WTC11 (cell line): ENCODE measurements at regions not wholly inside any gene's neighbourhood (a gene's known extent, or its start where the extent isn't known, plus 50 kb on each side); places are given as distances from the start of the nearest gene placed in this dataset.

Experiments
- ATAC-seq: fragments of 200-7000 bp; cut with Tn5 transposase; 2 replicates; pipeline ENCODE4 v1.10.0; 2021; ENCODE audit warnings: mild to moderate bottlenecking, moderate library complexity
- CTCF ChIA-PET: fragments of 300-600 bp; sonication (Branson Sonifier 250); formaldehyde crosslinking; loops from one replicate; lab custom pipeline; 2021; ENCODE audit warnings: antibody characterized with exemption; lab: Charles Lee
- POLR2A ChIA-PET: fragments of 350-600 bp; sonication (Branson Sonifier 250); formaldehyde crosslinking; loops from one replicate; lab custom pipeline; 2021; ENCODE audit warnings: antibody characterized with exemption; lab: Charles Lee
- DNase-seq: peaks from one replicate; pipeline ENCODE4 v3.0.0; 2021; ENCODE audit warnings: low spot score
- H3K27ac Mint-ChIP-seq: 2 replicates; pipeline ENCODE4 v1.8.0; 2021; ENCODE audit warnings: mixed read lengths
- H3K27me3 Mint-ChIP-seq: 2 replicates; pipeline ENCODE4 v1.8.0; 2021; ENCODE audit warnings: low read depth, mild to moderate bottlenecking, moderate library complexity, mixed read lengths
- H3K36me3 Mint-ChIP-seq: 2 replicates; pipeline ENCODE4 v1.8.0; 2021; ENCODE audit warnings: mixed read lengths
- H3K4me1 Mint-ChIP-seq: 2 replicates; pipeline ENCODE4 v1.8.0; 2022; ENCODE audit warnings: mixed read lengths
- H3K4me3 Mint-ChIP-seq: 2 replicates; pipeline ENCODE4 v1.8.0; 2021; ENCODE audit warnings: mild to moderate bottlenecking, moderate library complexity, mixed read lengths
- H3K9me3 Mint-ChIP-seq: 2 replicates; pipeline ENCODE4 v1.8.0; 2021; ENCODE audit warnings: mixed read lengths
- AR ChIP-seq: fragments of 250-450 bp; sonication (Bioruptor Pico); IDR thresholded peaks from 2 replicates; pipeline ENCODE4 v1.9.0; 2021; ENCODE audit warnings: mild to moderate bottlenecking
- CBFB ChIP-seq: sonication (generic); formaldehyde crosslinking; IDR thresholded peaks from 2 replicates; pipeline ENCODE4 v1.8.1; 2022; ENCODE audit warnings: mild to moderate bottlenecking, low read depth, missing genetic modification reagents
- CDX4 ChIP-seq: fragments of 250-450 bp; sonication (Bioruptor Pico); IDR thresholded peaks from 2 replicates; pipeline ENCODE4 v1.9.0; 2021; ENCODE audit warnings: moderate library complexity, mild to moderate bottlenecking, inconsistent platforms, borderline replicate concordance
- CREM ChIP-seq: sonication (generic); formaldehyde crosslinking; IDR thresholded peaks from 2 replicates; pipeline ENCODE4 v1.8.1; 2022; ENCODE audit warnings: mild to moderate bottlenecking, missing genetic modification reagents, moderate library complexity
- ESRRA ChIP-seq: sonication (generic); formaldehyde crosslinking; IDR thresholded peaks from 2 replicates; pipeline ENCODE4 v1.8.1; 2022; ENCODE audit warnings: mild to moderate bottlenecking, missing genetic modification reagents, borderline replicate concordance
- GABPB1 ChIP-seq: sonication (generic); formaldehyde crosslinking; IDR thresholded peaks from 2 replicates; pipeline ENCODE4 v1.8.1; 2023; ENCODE audit warnings: mild to moderate bottlenecking, missing genetic modification reagents
- HMGA2 ChIP-seq: fragments of 250-450 bp; sonication (Bioruptor Pico); IDR thresholded peaks from 2 replicates; pipeline ENCODE4 v1.4.0; 2021; ENCODE audit warnings: mild to moderate bottlenecking, moderate library complexity
- HMGXB4 ChIP-seq: sonication (generic); formaldehyde crosslinking; IDR thresholded peaks from 2 replicates; pipeline ENCODE4 v1.8.1; 2023; ENCODE audit warnings: mild to moderate bottlenecking, moderate library complexity, missing genetic modification reagents
- KAT7 ChIP-seq: sonication (generic); formaldehyde crosslinking; IDR thresholded peaks from 2 replicates; pipeline ENCODE4 v1.8.1; 2023; ENCODE audit warnings: missing genetic modification reagents, mild to moderate bottlenecking, borderline replicate concordance
- MAX ChIP-seq: sonication (generic); formaldehyde crosslinking; IDR thresholded peaks from 2 replicates; pipeline ENCODE4 v1.8.0; 2022; ENCODE audit warnings: mild to moderate bottlenecking, missing genetic modification reagents
- NFYB ChIP-seq: sonication (generic); formaldehyde crosslinking; conservative IDR thresholded peaks from 2 replicates; pipeline ENCODE4 v1.8.0; 2022; ENCODE audit warnings: low read depth, missing genetic modification reagents
- NR1H2 ChIP-seq: sonication (generic); formaldehyde crosslinking; IDR thresholded peaks from 2 replicates; pipeline ENCODE4 v1.9.0; 2021; ENCODE audit warnings: mild to moderate bottlenecking, moderate library complexity, missing genetic modification reagents
- PRDM15 ChIP-seq: sonication (generic); formaldehyde crosslinking; IDR thresholded peaks from 2 replicates; pipeline ENCODE4 v1.8.0; 2022; ENCODE audit warnings: missing genetic modification reagents
- SOX15 ChIP-seq: fragments of 250-450 bp; sonication (Bioruptor Pico); IDR thresholded peaks from 2 replicates; pipeline ENCODE4 v1.9.0; 2021; ENCODE audit warnings: mild to moderate bottlenecking
- SP1 ChIP-seq: sonication (generic); formaldehyde crosslinking; conservative IDR thresholded peaks from 2 replicates; pipeline ENCODE4 v1.8.1; 2022; ENCODE audit warnings: missing genetic modification reagents
- TEAD1 ChIP-seq: sonication (generic); formaldehyde crosslinking; IDR thresholded peaks from 2 replicates; pipeline ENCODE4 v1.8.0; 2022; ENCODE audit warnings: mild to moderate bottlenecking, missing genetic modification reagents
- ZNF121 ChIP-seq: sonication (generic); formaldehyde crosslinking; IDR thresholded peaks from 2 replicates; pipeline ENCODE4 v1.8.0; 2023; ENCODE audit warnings: missing genetic modification reagents
- ZNF138 ChIP-seq: sonication (generic); formaldehyde crosslinking; conservative IDR thresholded peaks from 2 replicates; pipeline ENCODE4 v1.8.1; 2022; ENCODE audit warnings: mild to moderate bottlenecking, moderate library complexity, missing genetic modification reagents
- ZNF232 ChIP-seq: sonication (generic); formaldehyde crosslinking; IDR thresholded peaks from 2 replicates; pipeline ENCODE4 v1.8.0; 2022; ENCODE audit warnings: mild to moderate bottlenecking, missing genetic modification reagents
- ZNF263 ChIP-seq: sonication (generic); formaldehyde crosslinking; IDR thresholded peaks from 2 replicates; pipeline ENCODE4 v1.8.1; 2022; ENCODE audit warnings: low read depth, mild to moderate bottlenecking, moderate library complexity, missing genetic modification reagents
- ZNF532 ChIP-seq: fragments of 250-450 bp; sonication (Bioruptor Pico); IDR thresholded peaks from 2 replicates; pipeline ENCODE4 v1.9.0; 2021; ENCODE audit warnings: mild to moderate bottlenecking, borderline replicate concordance

DNA sequence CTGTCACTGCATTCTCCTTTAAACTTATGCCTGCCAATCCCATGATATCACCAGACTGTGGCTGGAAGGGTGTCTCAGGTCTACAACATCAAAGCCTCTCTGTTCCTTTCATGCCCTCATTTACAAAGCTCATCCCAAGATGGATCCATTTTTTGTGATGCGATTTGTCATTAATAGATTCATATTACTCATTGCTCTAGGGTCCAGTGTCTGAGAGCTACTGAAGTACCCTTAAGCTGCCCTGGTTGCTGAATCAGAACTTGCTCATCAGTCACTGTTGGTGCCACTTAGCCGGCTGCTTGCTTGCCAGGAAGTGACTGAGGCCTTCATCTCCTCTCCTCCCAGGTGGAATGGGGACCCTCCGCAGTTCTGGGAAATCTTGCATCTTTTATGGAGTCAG, 395.5 kb upstream of the BOD1L1 start:
- ChIA-PET CTCF (no interaction called here), POLR2A (interaction anchor here (1.0 kb wide), 1 partner anchor 368 kb away, joined by 3 read pairs; no protein-coding TSS in a partner anchor)
- TF ChIP-seq ZNF263 (CRISPR knock-in tag) (no peak), CBFB (CRISPR knock-in tag) (no peak), KAT7 (no peak), ZNF232 (CRISPR knock-in tag) (no peak), PRDM15 (no peak), HMGXB4 (CRISPR knock-in tag) (no peak), SP1 (CRISPR knock-in tag) (no peak), CDX4 (CRISPR knock-in tag) (no peak), ZNF138 (CRISPR knock-in tag) (no peak), ZNF121 (CRISPR knock-in tag) (no peak), GABPB1 (no peak), NFYB (CRISPR knock-in tag) (no peak), NR1H2 (CRISPR knock-in tag) (no peak), ESRRA (no peak), TEAD1 (CRISPR knock-in tag) (no peak), AR (CRISPR knock-in tag) (no peak), CREM (CRISPR knock-in tag) (no peak)
- Mint-ChIP-seq H3K4me1 (peaks cover 11% of the 10 kb centered on the region), H3K27me3 (no peaks in the 10 kb centered on the region), H3K9me3 (peaks cover 9% of the 10 kb centered on the region), H3K36me3 (no peaks in the 10 kb centered on the region), H3K27ac (no peak overlapping the region), H3K4me3 (no peak overlapping the region)
- ATAC-seq (no peak), DNase-seq (no peak)

GRCh38 chr4:14023896-14024295, 396.4 kb upstream of the BOD1L1 start:
- no peak for ATAC-seq
- Mint-ChIP-seq H3K36me3 (no peaks in the 10 kb centered on the region), H3K9me3 (peaks cover 9% of the 10 kb centered on the region)
- TF ChIP-seq ZNF532 (CRISPR knock-in tag) (no peak), HMGA2 (no peak), SOX15 (CRISPR knock-in tag) (no peak), MAX (CRISPR knock-in tag) (no peak)

More at GRCh38 chr4:14023896-14024295, 396.4 kb upstream of the BOD1L1 start:
- ChIA-PET CTCF (no interaction called here), POLR2A (interaction anchor here (0.6 to 1.0 kb wide), 2 partner anchors 367 to 554 kb away, joined by 3 read pairs; no protein-coding TSS in a partner anchor)
- Mint-ChIP-seq H3K27me3 (no peaks in the 10 kb centered on the region), H3K27ac (no peak overlapping the region), H3K4me3 (no peak overlapping the region), H3K4me1 (peaks cover 17% of the 10 kb centered on the region)
- DNase-seq, result no peak
